ENCODE measurements at regions not wholly inside any gene's neighbourhood (a gene's known extent, or its start where the extent isn't known, plus 50 kb on each side); places are given as distances from the start of the nearest gene placed in this dataset.

- no peak overlapping the region for H3K27ac ChIP-seq (replicated peaks)
- DNase-seq (ENCODE audit: low read depth in 1 of 2, low spot score in 1 of 2), result no peak
- TF ChIP-seq REST (IDR thresholded peaks at IDR 0.05; ENCODE audit: insufficient replicate concordance, low read depth), result no peak
- no peak for TF ChIP-seq POLR2AphosphoS5 (IDR thresholded peaks at IDR 0.05; ENCODE audit: low read depth)
- TF ChIP-seq GABPA (IDR thresholded peaks at IDR 0.05; ENCODE audit: low read depth), result no peak
- TF ChIP-seq, protein P1, sequence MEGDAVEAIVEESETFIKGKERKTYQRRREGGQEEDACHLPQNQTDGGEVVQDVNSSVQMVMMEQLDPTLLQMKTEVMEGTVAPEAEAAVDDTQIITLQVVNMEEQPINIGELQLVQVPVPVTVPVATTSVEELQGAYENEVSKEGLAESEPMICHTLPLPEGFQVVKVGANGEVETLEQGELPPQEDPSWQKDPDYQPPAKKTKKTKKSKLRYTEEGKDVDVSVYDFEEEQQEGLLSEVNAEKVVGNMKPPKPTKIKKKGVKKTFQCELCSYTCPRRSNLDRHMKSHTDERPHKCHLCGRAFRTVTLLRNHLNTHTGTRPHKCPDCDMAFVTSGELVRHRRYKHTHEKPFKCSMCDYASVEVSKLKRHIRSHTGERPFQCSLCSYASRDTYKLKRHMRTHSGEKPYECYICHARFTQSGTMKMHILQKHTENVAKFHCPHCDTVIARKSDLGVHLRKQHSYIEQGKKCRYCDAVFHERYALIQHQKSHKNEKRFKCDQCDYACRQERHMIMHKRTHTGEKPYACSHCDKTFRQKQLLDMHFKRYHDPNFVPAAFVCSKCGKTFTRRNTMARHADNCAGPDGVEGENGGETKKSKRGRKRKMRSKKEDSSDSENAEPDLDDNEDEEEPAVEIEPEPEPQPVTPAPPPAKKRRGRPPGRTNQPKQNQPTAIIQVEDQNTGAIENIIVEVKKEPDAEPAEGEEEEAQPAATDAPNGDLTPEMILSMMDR (IDR thresholded peaks at IDR 0.05; ENCODE audit: insufficient read depth, low read length), result no peak
- no peak for TF ChIP-seq SPI1 (IDR thresholded peaks at IDR 0.05; ENCODE audit: borderline replicate concordance, low read depth)
- no peaks in the 10 kb centered on the region for H3K27me3 ChIP-seq (ENCODE audit: insufficient read depth, poor library complexity, severe bottlenecking)
- H3K4me3 ChIP-seq (replicated peaks; ENCODE audit: insufficient read depth, low read length), result no peak overlapping the region
Measured at GRCh38 chr2:12890066-12890465, 173.3 kb downstream of the TRIB2 start.

- Histone ChIP-seq H3K27me3 (ENCODE audit: insufficient read depth, poor library complexity, severe bottlenecking) (no peaks in the 10 kb centered on the region), H3K27ac (replicated peaks) (no peak overlapping the region), H3K4me3 (replicated peaks; ENCODE audit: insufficient read depth, low read length) (no peak overlapping the region)
- TF ChIP-seq POLR2AphosphoS5 (IDR thresholded peaks at IDR 0.05; ENCODE audit: low read depth) (no peak), REST (IDR thresholded peaks at IDR 0.05; ENCODE audit: insufficient replicate concordance, low read depth) (no peak), SPI1 (IDR thresholded peaks at IDR 0.05; ENCODE audit: borderline replicate concordance, low read depth) (no peak), GABPA (IDR thresholded peaks at IDR 0.05; ENCODE audit: low read depth) (no peak)
- TF ChIP-seq, protein P1 (IDR thresholded peaks at IDR 0.05; ENCODE audit: insufficient read depth, low read length), result no peak
- no peak for DNase-seq (ENCODE audit: low read depth in 1 of 2, low spot score in 1 of 2)
Measured at GRCh38 chr2:12890481-12890991, 173.8 kb downstream of the TRIB2 start.

GRCh38 chr2:12895017-12895416 is 178.3 kb downstream of the TRIB2 start:
- TF ChIP-seq GABPA (IDR thresholded peaks at IDR 0.05; ENCODE audit: low read depth) (no peak), POLR2AphosphoS5 (IDR thresholded peaks at IDR 0.05; ENCODE audit: low read depth) (no peak), REST (IDR thresholded peaks at IDR 0.05; ENCODE audit: insufficient replicate concordance, low read depth) (no peak), SPI1 (IDR thresholded peaks at IDR 0.05; ENCODE audit: borderline replicate concordance, low read depth) (no peak)
- TF ChIP-seq, protein P1 (IDR thresholded peaks at IDR 0.05; ENCODE audit: insufficient read depth, low read length), result no peak
- peak in 1 of 2 experiments; percentile 20 for DNase-seq (ENCODE audit: low read depth in 1 of 2, low spot score in 1 of 2)
- Histone ChIP-seq H3K27me3 (ENCODE audit: insufficient read depth, poor library complexity, severe bottlenecking) (no peaks in the 10 kb centered on the region), H3K27ac (replicated peaks) (no peak overlapping the region), H3K4me3 (replicated peaks; ENCODE audit: insufficient read depth, low read length) (no peak overlapping the region)
